GM12878 (cell line): ENCODE measurements at regions not wholly inside any gene's neighbourhood (a gene's known extent, or its start where the extent isn't known, plus 50 kb on each side); places are given as distances from the start of the nearest gene placed in this dataset.

Experiments
- ATAC-seq: fragments of 200-7000 bp; cut with Tn5 transposase; 3 replicates; pipeline ENCODE4 v1.9.1; 2020; ENCODE audit warnings: mild to moderate bottlenecking, moderate library complexity
- BruUV-seq: library from RNA; stranded (reverse); fragments of 400-500 nt; replicated peaks from 2 replicates; lab custom pipeline; 2021; lab: Mats Ljungman, UMichigan
- CTCF ChIA-PET: fragments of 300-600 bp; sonication (Branson Sonifier 250); formaldehyde crosslinking; extraction: SDS; loops from one replicate; lab custom pipeline; 2021; ENCODE audit warnings: inconsistent platforms; lab: Yijun Ruan, JAX
- POLR2A ChIA-PET: fragments of 350-600 bp; formaldehyde crosslinking; extraction: SDS; loops from one replicate; lab custom pipeline; 2021; ENCODE audit warnings: inconsistent platforms; lab: Charles Lee
- RAD21 ChIA-PET: fragments of 300-600 bp; sonication (Branson Sonifier 250); formaldehyde crosslinking; loops from one replicate; lab custom pipeline; 2023; ENCODE audit warnings: antibody characterized with exemption; ENCODE audit not compliant: unreplicated experiment; lab: Charles Lee
- SMC1A ChIA-PET: fragments of 300-600 bp; sonication (Branson Sonifier 250); formaldehyde crosslinking; loops from one replicate; lab custom pipeline; 2023; ENCODE audit not compliant: unreplicated experiment, uncharacterized antibody; lab: Charles Lee
- DNase-seq: peaks from one replicate; pipeline ENCODE4 v3.0.0-alpha.2; 2011; ENCODE audit warnings: low read depth, low spot score
- FAIRE-seq: peaks from 3 replicates; lab custom pipeline; 2011; peaks lifted over from hg19 to GRCh38; lab: Jason Lieb, UNC
- H2AFZ ChIP-seq: 2 replicates; pipeline ENCODE4 v1.6.0; 2011; ENCODE audit warnings: low read depth, low read length, control low read depth; ENCODE audit not compliant: control insufficient read depth
- H3K27ac ChIP-seq: 2 replicates; pipeline ENCODE4 v1.5.1; 2011; ENCODE audit warnings: control low read depth; ENCODE audit not compliant: control insufficient read depth, insufficient read depth
- H3K27me3 ChIP-seq, 2 experiments: replicated peaks in 1 of 2; 2 replicates each; pipeline versions ENCODE4 v1.6.0 to v1.6.1; 2011; ENCODE audit warnings: low read length in 1 of 2; ENCODE audit not compliant: control insufficient read depth in 2 of 2, insufficient read depth in 2 of 2
- H3K36me3 ChIP-seq, 2 experiments: 2 replicates each; pipeline ENCODE4 v1.5.1; 2011; ENCODE audit warnings: low read length in 1 of 2; ENCODE audit not compliant: control insufficient read depth in 2 of 2, insufficient read depth in 2 of 2
- H3K4me1 ChIP-seq: 2 replicates; pipeline ENCODE4 v1.6.1; 2011; ENCODE audit warnings: mild to moderate bottlenecking, low read length, moderate library complexity, mixed read lengths; ENCODE audit not compliant: control insufficient read depth, insufficient read depth
- H3K4me2 ChIP-seq: 2 replicates; pipeline ENCODE4 v1.6.0; 2011; ENCODE audit warnings: control low read depth; ENCODE audit not compliant: control insufficient read depth, insufficient read depth
- H3K4me3 ChIP-seq: fragments of 200-600 bp; sonication (generic); 2 replicates; pipeline ENCODE4 v1.5.1; 2016
- H3K79me2 ChIP-seq: 2 replicates; pipeline ENCODE4 v1.6.0; 2011; ENCODE audit warnings: low read length; ENCODE audit not compliant: control insufficient read depth, insufficient read depth
- H3K9ac ChIP-seq: 2 replicates; pipeline ENCODE4 v1.8.0; 2011; ENCODE audit warnings: low read length, control low read depth, mixed read lengths; ENCODE audit not compliant: control insufficient read depth, insufficient read depth
- H3K9me3 ChIP-seq: replicated peaks from 3 replicates; pipeline ENCODE4 v1.5.1; 2011; ENCODE audit warnings: mild to moderate bottlenecking, low read length; ENCODE audit not compliant: control insufficient read depth, insufficient read depth
- H4K20me1 ChIP-seq: 2 replicates; pipeline ENCODE4 v1.6.0; 2011; ENCODE audit not compliant: control insufficient read depth, insufficient read depth
- ATF7 ChIP-seq: fragments of 450-650 bp; IDR thresholded peaks from 2 replicates; pipeline ENCODE4 v1.6.1; 2016; ENCODE audit warnings: low read depth, mild to moderate bottlenecking
- CHD1 ChIP-seq: IDR thresholded peaks from 2 replicates; pipeline ENCODE4 v1.6.1; 2012; ENCODE audit warnings: low read depth, low read length, improper control_type of control experiment
- KDM1A ChIP-seq: fragments of 200-600 bp; sonication (generic); IDR thresholded peaks from 2 replicates; pipeline ENCODE4 v1.6.1; 2016; ENCODE audit warnings: borderline replicate concordance
- MEF2B ChIP-seq: fragments of 450-650 bp; IDR thresholded peaks from 2 replicates; pipeline ENCODE4 v1.6.1; 2018; ENCODE audit warnings: mild to moderate bottlenecking, moderate library complexity; ENCODE audit not compliant: partially characterized antibody, poor library complexity, severe bottlenecking
- MXI1 ChIP-seq: fragments of 150-350 bp; IDR thresholded peaks from 2 replicates; pipeline ENCODE4 v1.6.1; 2011; ENCODE audit warnings: low read depth, mild to moderate bottlenecking, inconsistent platforms, low read length, improper control_type of control experiment
- NFIC ChIP-seq: IDR thresholded peaks from 2 replicates; pipeline ENCODE4 v1.6.1; 2012; ENCODE audit warnings: low read depth, mild to moderate bottlenecking, inconsistent platforms, low read length, moderate library complexity
- NRF1 ChIP-seq: conservative IDR thresholded peaks from 2 replicates; pipeline ENCODE4 v1.6.1; 2011; ENCODE audit warnings: mild to moderate bottlenecking, low read depth, low read length, improper control_type of control experiment
- PML ChIP-seq: IDR thresholded peaks from 2 replicates; pipeline ENCODE4 v1.6.1; 2012; ENCODE audit warnings: low read length, inconsistent platforms
- POLR2AphosphoS5 ChIP-seq: IDR thresholded peaks from 2 replicates; pipeline ENCODE4 v1.6.1; 2011; ENCODE audit warnings: mild to moderate bottlenecking, low read length, inconsistent platforms
- RAD21 ChIP-seq: IDR thresholded peaks from 2 replicates; pipeline ENCODE4 v1.6.1; 2011; ENCODE audit warnings: mild to moderate bottlenecking, low read depth, low read length, moderate library complexity; ENCODE audit not compliant: insufficient read depth
- TCF3 ChIP-seq: IDR thresholded peaks from 2 replicates; pipeline ENCODE4 v1.6.1; 2012; ENCODE audit warnings: low read depth, mild to moderate bottlenecking, low read length, borderline replicate concordance; ENCODE audit not compliant: insufficient read depth
- TCF7 ChIP-seq: IDR thresholded peaks from 2 replicates; pipeline ENCODE4 v1.6.1; 2014; ENCODE audit warnings: antibody characterized with exemption, borderline replicate concordance
- YY1 ChIP-seq: IDR thresholded peaks from 2 replicates; pipeline ENCODE4 v1.6.1; 2011; ENCODE audit warnings: low read depth, mild to moderate bottlenecking, low read length
- WGBS: methylation state at CpG from one replicate; pipeline ENCODE4 v1.1.6; 2016; ENCODE audit warnings: low lambda C conversion rate; ENCODE audit not compliant: insufficient replicate concordance, insufficient coverage; ENCODE audit errors: missing lambda C conversion rate; 5-methylcytosine and 5-hydroxymethylcytosine counted together
- in situ Hi-C: fragments of 300-500 bp; cut with MboI; formaldehyde crosslinking; loops from 9 replicates; pipeline ENCODE4 v1.14.3; 2018; ENCODE audit warnings: mixed read lengths
- intact Hi-C: fragments of 100-400 bp; cut with micrococcal nuclease; formaldehyde crosslinking; loops from one replicate; pipeline ENCODE4 v1.14.2; 2022; ENCODE audit not compliant: unreplicated experiment
- TF ChIP-seq, protein P1 (sequence below): fragments of 450-650 bp; formaldehyde crosslinking; IDR thresholded peaks from 2 replicates; pipeline ENCODE4 v1.4.0; 2022; ENCODE audit warnings: mild to moderate bottlenecking, moderate library complexity
- TF ChIP-seq, protein P2 (sequence below): IDR thresholded peaks from 2 replicates; pipeline ENCODE4 v1.6.1; 2011; ENCODE audit warnings: low read depth, low read length, improper control_type of control experiment, borderline replicate concordance
- TF ChIP-seq, protein P3 (sequence below): fragments of 450-650 bp; IDR thresholded peaks from 2 replicates; pipeline ENCODE4 v1.6.1; 2017; ENCODE audit warnings: borderline replicate concordance
- TF ChIP-seq, protein P4 (sequence below): IDR thresholded peaks from 2 replicates; pipeline ENCODE4 v1.6.1; 2012; ENCODE audit warnings: low read depth, low read length, improper control_type of control experiment
- TF ChIP-seq, protein P5 (sequence below): IDR thresholded peaks from 2 replicates; pipeline ENCODE4 v1.6.1; 2011; ENCODE audit warnings: low read depth, mild to moderate bottlenecking, low read length, moderate library complexity, borderline replicate concordance; ENCODE audit errors: extremely low read depth

DNA sequence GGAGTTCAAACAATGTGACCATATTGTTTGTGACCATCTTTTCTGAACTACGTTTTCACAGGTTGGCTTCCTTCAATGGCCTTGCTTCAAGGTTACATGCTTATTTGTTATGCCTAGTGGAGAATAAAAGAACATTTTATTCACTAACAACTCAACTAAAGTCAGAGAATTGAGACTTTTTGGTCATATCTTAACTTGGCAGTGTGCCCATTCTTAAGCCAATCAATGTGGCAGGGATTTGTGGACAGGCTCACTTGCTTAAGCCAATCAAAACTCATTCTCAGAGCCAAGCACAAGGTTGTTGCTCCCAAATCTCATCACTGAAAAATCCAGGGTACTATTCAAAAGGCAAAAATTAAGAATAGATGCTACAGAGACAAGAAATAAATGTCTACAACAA lies 455.8 kb upstream of the FAT3 start:
- ChIA-PET CTCF (no interaction called here), SMC1A (no interaction called here), POLR2A (no interaction called here), RAD21 (no interaction called here)
- Histone ChIP-seq H3K4me3 (no peak overlapping the region), H3K4me2 (no peak overlapping the region), H2AFZ (no peak overlapping the region), H3K79me2 (no peaks in the 10 kb centered on the region), H4K20me1 (no peaks in the 10 kb centered on the region), H3K27ac (no peak overlapping the region), H3K27me3 (no peaks in the 10 kb centered on the region), H3K9ac (no peak overlapping the region), H3K9me3 (no peaks in the 10 kb centered on the region), H3K36me3 (no peaks in the 10 kb centered on the region), H3K4me1 (no peaks in the 10 kb centered on the region)
- WGBS = 0% methylated on average over 1 of the region's 1 CpG
- in situ Hi-C loops = no loop called here
- no peak for FAIRE-seq
- BruUV-seq = no TSS peak
- DNase-seq = no peak
- no peak for TF ChIP-seq TCF7
- TF ChIP-seq NRF1 = no peak
- TF ChIP-seq TCF3 = no peak
- TF ChIP-seq, protein P1, sequence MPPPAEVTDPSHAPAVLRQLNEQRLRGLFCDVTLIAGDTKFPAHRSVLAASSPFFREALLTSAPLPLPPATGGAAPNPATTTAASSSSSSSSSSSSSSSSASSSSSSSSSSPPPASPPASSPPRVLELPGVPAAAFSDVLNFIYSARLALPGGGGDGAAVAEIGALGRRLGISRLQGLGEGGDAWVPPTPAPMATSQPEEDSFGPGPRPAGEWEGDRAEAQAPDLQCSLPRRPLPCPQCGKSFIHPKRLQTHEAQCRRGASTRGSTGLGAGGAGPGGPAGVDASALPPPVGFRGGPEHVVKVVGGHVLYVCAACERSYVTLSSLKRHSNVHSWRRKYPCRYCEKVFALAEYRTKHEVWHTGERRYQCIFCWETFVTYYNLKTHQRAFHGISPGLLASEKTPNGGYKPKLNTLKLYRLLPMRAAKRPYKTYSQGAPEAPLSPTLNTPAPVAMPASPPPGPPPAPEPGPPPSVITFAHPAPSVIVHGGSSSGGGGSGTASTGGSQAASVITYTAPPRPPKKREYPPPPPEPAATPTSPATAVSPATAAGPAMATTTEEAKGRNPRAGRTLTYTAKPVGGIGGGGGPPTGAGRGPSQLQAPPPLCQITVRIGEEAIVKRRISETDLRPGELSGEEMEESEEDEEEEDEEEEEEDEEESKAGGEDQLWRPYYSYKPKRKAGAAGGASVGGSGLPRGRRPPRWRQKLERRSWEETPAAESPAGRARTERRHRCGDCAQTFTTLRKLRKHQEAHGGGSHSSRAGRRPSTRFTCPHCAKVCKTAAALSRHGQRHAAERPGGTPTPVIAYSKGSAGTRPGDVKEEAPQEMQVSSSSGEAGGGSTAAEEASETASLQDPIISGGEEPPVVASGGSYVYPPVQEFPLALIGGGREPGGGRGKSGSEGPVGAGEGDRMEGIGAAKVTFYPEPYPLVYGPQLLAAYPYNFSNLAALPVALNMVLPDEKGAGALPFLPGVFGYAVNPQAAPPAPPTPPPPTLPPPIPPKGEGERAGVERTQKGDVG = no peak
- TF ChIP-seq ATF7 = no peak
- TF ChIP-seq RAD21 = no peak
- no peak for TF ChIP-seq MXI1
- TF ChIP-seq, protein P2, sequence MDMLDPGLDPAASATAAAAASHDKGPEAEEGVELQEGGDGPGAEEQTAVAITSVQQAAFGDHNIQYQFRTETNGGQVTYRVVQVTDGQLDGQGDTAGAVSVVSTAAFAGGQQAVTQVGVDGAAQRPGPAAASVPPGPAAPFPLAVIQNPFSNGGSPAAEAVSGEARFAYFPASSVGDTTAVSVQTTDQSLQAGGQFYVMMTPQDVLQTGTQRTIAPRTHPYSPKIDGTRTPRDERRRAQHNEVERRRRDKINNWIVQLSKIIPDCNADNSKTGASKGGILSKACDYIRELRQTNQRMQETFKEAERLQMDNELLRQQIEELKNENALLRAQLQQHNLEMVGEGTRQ = no peak
- TF ChIP-seq, protein P3, sequence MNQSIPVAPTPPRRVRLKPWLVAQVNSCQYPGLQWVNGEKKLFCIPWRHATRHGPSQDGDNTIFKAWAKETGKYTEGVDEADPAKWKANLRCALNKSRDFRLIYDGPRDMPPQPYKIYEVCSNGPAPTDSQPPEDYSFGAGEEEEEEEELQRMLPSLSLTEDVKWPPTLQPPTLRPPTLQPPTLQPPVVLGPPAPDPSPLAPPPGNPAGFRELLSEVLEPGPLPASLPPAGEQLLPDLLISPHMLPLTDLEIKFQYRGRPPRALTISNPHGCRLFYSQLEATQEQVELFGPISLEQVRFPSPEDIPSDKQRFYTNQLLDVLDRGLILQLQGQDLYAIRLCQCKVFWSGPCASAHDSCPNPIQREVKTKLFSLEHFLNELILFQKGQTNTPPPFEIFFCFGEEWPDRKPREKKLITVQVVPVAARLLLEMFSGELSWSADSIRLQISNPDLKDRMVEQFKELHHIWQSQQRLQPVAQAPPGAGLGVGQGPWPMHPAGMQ = no peak
- TF ChIP-seq, protein P4, sequence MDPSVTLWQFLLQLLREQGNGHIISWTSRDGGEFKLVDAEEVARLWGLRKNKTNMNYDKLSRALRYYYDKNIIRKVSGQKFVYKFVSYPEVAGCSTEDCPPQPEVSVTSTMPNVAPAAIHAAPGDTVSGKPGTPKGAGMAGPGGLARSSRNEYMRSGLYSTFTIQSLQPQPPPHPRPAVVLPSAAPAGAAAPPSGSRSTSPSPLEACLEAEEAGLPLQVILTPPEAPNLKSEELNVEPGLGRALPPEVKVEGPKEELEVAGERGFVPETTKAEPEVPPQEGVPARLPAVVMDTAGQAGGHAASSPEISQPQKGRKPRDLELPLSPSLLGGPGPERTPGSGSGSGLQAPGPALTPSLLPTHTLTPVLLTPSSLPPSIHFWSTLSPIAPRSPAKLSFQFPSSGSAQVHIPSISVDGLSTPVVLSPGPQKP = no peak
- no peak for TF ChIP-seq POLR2AphosphoS5
- no peak for TF ChIP-seq CHD1
- TF ChIP-seq, protein P5, sequence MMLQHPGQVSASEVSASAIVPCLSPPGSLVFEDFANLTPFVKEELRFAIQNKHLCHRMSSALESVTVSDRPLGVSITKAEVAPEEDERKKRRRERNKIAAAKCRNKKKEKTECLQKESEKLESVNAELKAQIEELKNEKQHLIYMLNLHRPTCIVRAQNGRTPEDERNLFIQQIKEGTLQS = no peak
- TF ChIP-seq MEF2B = no peak
- TF ChIP-seq NFIC = no peak
- TF ChIP-seq YY1 = no peak
- TF ChIP-seq PML = no peak
- no peak for TF ChIP-seq KDM1A
- no peak for ATAC-seq
- intact Hi-C loops = no loop called here
